Upper lobe of right lung (tissue), 1 donor: ENCODE measurements at regions not wholly inside any gene's neighbourhood (a gene's known extent, or its start where the extent isn't known, plus 50 kb on each side); places are given as distances from the start of the nearest gene placed in this dataset.

ENCODE experiments used
- ATAC-seq: fragments of 200-7000 bp; cut with Tn5 transposase; one replicate; pipeline ENCODE4 v1.9.1; 2020; ENCODE audit warnings: mild to moderate bottlenecking, moderate library complexity
- DNase-seq: peaks from one replicate; pipeline ENCODE4 v3.0.0-alpha.2; 2020
- H3K27ac ChIP-seq: fragments of 200-600 bp; one replicate; pipeline ENCODE4 v1.8.0; 2022
- H3K27me3 ChIP-seq: fragments of 200-600 bp; one replicate; pipeline ENCODE4 v1.8.0; 2022; ENCODE audit warnings: mild to moderate bottlenecking
- H3K36me3 ChIP-seq: fragments of 200-600 bp; one replicate; pipeline ENCODE4 v1.8.0; 2022
- H3K4me1 ChIP-seq: fragments of 200-600 bp; one replicate; pipeline ENCODE4 v1.8.0; 2022
- H3K4me3 ChIP-seq: fragments of 200-600 bp; one replicate; pipeline ENCODE4 v1.8.0; 2022; ENCODE audit warnings: mild to moderate bottlenecking
- H3K9me3 ChIP-seq: fragments of 200-600 bp; one replicate; pipeline ENCODE4 v1.8.0; 2022
- intact Hi-C: fragments of 100-400 bp; cut with DNase I; formaldehyde crosslinking; loops from one replicate; pipeline ENCODE4 v1.11.0; 2022
- TF ChIP-seq, protein P1 (sequence below): fragments of 200-600 bp; IDR thresholded peaks from one replicate; pipeline ENCODE4 v1.8.0; 2022; ENCODE audit warnings: antibody characterized with exemption
- donor health status: DM: no; HTN: yes; CAD: no; lungs with severe emphysema.

DNA sequence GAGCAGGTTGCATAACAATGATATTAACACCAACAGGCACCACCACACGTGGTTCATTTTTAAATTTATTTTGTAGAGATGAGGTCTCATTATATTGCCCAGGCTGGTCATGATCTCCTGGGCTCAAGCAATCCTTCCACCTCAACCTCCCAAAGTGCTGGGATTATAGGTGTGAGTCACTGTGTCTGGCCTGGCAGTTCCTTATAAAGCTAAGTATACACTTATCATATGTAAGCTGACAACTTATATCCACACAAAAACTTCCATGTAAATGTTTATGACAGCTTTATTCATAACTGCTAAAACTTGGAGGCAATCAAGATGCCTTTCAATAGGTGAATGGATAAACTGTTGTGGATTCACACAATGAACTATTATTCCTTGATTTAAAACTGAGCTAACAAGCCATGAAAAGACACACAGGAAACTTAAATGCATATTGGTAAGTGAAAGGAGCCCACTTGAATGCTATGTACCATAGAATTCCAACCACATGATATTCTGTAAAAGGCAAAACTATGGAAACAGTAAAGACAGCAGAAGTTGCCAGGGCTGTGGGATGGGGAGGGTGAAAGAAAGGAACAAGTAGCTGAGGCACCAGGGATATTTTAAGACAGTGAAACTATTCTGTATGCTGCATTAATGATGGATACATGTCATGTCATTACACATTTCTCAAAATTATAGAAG, 156.5 kb upstream of the KCNJ18 start:
- DNase-seq (no peak), ATAC-seq (no peak)
- Histone ChIP-seq H3K36me3 (peaks cover 8% of the 10 kb centered on the region), H3K27ac (no peak overlapping the region), H3K9me3 (no peaks in the 10 kb centered on the region), H3K27me3 (no peaks in the 10 kb centered on the region), H3K4me3 (no peak overlapping the region), H3K4me1 (no peaks in the 10 kb centered on the region)
- TF ChIP-seq, protein P1, sequence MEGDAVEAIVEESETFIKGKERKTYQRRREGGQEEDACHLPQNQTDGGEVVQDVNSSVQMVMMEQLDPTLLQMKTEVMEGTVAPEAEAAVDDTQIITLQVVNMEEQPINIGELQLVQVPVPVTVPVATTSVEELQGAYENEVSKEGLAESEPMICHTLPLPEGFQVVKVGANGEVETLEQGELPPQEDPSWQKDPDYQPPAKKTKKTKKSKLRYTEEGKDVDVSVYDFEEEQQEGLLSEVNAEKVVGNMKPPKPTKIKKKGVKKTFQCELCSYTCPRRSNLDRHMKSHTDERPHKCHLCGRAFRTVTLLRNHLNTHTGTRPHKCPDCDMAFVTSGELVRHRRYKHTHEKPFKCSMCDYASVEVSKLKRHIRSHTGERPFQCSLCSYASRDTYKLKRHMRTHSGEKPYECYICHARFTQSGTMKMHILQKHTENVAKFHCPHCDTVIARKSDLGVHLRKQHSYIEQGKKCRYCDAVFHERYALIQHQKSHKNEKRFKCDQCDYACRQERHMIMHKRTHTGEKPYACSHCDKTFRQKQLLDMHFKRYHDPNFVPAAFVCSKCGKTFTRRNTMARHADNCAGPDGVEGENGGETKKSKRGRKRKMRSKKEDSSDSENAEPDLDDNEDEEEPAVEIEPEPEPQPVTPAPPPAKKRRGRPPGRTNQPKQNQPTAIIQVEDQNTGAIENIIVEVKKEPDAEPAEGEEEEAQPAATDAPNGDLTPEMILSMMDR, result no peak
- intact Hi-C loops, result no loop called here

DNA sequence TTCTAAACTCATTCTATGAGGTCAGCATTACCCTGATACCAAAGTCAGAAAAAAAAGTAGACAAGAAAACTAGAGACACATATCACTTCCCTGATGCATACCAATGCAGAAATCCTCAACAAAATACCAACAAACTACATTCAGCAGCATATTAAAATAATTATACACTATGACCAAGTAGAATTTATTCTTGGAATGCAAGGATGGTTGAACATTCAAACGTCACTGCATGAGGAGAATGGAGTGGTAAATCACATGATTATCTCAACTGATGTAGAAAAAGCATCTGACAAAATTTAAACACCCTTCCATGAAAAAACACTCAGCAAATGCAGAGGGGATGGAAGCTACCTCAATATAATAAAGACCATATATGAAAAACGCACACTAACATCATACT, 155.0 kb upstream of the KCNJ18 start:
- ATAC-seq (no peak), DNase-seq (no peak)
- intact Hi-C loops, result no loop called here
- TF ChIP-seq, protein P1, result no peak
- H3K27ac ChIP-seq, result no peak overlapping the region
- no peaks in the 10 kb centered on the region for H3K27me3 ChIP-seq
- H3K9me3 ChIP-seq, result no peaks in the 10 kb centered on the region
- H3K4me3 ChIP-seq, result no peak overlapping the region
- no peaks in the 10 kb centered on the region for H3K4me1 ChIP-seq
- peaks cover 8% of the 10 kb centered on the region for H3K36me3 ChIP-seq

DNA sequence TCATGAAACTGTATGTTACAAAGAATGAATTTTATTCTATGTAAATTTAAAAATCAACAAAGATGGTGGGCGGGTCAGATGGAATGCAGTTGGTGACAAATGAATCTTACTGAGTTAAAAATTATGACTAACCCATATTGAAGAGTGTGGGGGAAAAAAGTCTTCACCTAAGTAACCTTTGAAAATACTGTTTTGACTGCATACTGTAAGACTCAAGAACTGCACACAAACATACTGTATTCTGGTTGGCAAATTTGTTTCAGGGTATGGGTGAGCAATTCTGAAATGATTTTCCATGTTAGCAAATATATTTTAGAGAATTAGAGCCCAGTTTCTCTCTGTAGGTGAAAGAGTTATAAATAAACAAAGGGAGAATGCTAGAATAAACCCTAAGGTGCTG, 153.7 kb upstream of the KCNJ18 start:
- TF ChIP-seq, protein P1, result no peak
- no peak overlapping the region for H3K27ac ChIP-seq
- H3K4me3 ChIP-seq, result no peak overlapping the region
- peaks cover 8% of the 10 kb centered on the region for H3K36me3 ChIP-seq
- ATAC-seq (no peak), DNase-seq (no peak)
- intact Hi-C loops, result no loop called here
- H3K27me3 ChIP-seq, result no peaks in the 10 kb centered on the region
- no peaks in the 10 kb centered on the region for H3K4me1 ChIP-seq
- H3K9me3 ChIP-seq, result no peaks in the 10 kb centered on the region

DNA sequence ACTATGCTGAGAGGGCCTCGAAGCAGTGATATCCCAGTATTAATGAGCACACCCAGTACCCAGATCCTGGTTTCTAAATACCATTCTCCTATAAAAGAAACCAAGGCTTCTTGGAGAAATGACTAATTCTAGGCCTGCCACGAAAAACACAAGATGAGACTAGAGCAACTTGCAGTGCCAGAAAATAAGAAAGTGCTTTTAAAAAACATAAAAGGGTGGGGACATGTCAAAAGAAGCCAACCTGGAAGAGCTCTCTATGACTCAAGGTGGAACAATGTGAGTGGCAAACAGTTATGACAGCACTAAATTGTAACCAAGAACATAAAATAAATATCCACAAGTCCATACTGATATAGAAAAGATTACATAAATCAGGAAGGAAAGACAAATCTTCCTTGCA, 153.2 kb upstream of the KCNJ18 start:
- ATAC-seq, result no peak
- Histone ChIP-seq H3K36me3 (peaks cover 8% of the 10 kb centered on the region), H3K4me3 (no peak overlapping the region), H3K27ac (no peak overlapping the region), H3K4me1 (no peaks in the 10 kb centered on the region), H3K27me3 (no peaks in the 10 kb centered on the region), H3K9me3 (no peaks in the 10 kb centered on the region)
- TF ChIP-seq, protein P1, result no peak
- intact Hi-C loops, result no loop called here
- no peak for DNase-seq

DNA sequence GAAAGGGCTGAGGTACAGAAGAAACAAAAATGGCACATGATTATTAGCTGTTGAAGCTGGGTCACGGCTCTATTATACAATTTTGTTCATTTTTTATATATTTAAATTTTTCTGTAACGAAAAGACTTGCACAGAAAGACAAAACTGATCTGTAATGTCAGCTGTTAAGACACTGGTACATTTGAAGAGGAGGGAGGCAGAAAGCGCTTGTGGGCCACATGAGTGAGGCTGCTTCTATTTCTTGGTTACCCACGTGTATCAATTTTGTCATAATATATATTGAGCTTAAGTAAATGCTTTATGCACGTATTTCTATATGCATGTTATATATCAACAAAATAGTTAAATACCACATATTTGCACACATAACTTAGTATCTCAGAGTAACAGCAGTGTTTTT, 151.8 kb upstream of the KCNJ18 start:
- TF ChIP-seq, protein P1, result no peak
- H3K9me3 ChIP-seq, result no peaks in the 10 kb centered on the region
- intact Hi-C loops, result no loop called here
- no peak overlapping the region for H3K27ac ChIP-seq
- H3K4me3 ChIP-seq, result no peak overlapping the region
- ATAC-seq, result no peak
- H3K27me3 ChIP-seq, result no peaks in the 10 kb centered on the region
- DNase-seq, result no peak
- H3K4me1 ChIP-seq, result no peaks in the 10 kb centered on the region
- H3K36me3 ChIP-seq, result no peaks in the 10 kb centered on the region

DNA sequence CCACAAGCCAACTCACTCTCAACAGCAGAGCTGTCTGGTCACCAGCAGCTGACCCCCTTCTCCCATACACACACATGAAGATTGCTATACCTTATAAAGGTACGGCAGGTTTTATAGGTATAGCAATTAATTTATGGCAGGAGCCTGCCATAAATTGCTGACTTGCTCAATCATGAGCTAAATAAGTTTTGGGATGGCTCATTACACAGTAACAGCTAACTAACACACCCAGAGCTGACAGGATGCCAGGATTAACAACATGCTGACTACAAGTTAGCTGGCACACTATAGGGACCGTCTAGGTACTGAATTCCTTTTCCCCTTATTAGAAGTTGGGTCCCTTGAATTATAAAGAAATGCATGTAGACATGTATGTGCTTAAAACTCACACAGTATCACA, 150.3 kb upstream of the KCNJ18 start:
- Histone ChIP-seq H3K27me3 (no peaks in the 10 kb centered on the region), H3K4me1 (no peaks in the 10 kb centered on the region), H3K36me3 (no peaks in the 10 kb centered on the region), H3K9me3 (no peaks in the 10 kb centered on the region), H3K27ac (no peak overlapping the region), H3K4me3 (no peak overlapping the region)
- DNase-seq (no peak), ATAC-seq (no peak)
- intact Hi-C loops, result no loop called here
- TF ChIP-seq, protein P1, result no peak
